ENCODE measurements at regions not wholly inside any gene's neighbourhood (a gene's known extent, or its start where the extent isn't known, plus 50 kb on each side); places are given as distances from the start of the nearest gene placed in this dataset.
"Not testable (repeated sequence)": the region's sequence is repeated elsewhere in the genome, so short reads cannot be mapped to it uniquely, and the experiment has no call there.

GRCh38 chr3:103210583-103210982, 775.8 kb downstream of the ZPLD1 start:
- H3K9me3 ChIP-seq (ENCODE audit: severe bottlenecking): no peaks in the 10 kb centered on the region
- H3K36me3 ChIP-seq: no peaks in the 10 kb centered on the region
- no peaks in the 10 kb centered on the region for H3K27me3 ChIP-seq (ENCODE audit: insufficient read depth, low read depth, severe bottlenecking)
- no peak for DNase-seq
- no peak overlapping the region for H3K4me3 ChIP-seq (ENCODE audit: low read depth, low read length)
- H3K27ac ChIP-seq: no peak overlapping the region
- TF ChIP-seq, protein P1, sequence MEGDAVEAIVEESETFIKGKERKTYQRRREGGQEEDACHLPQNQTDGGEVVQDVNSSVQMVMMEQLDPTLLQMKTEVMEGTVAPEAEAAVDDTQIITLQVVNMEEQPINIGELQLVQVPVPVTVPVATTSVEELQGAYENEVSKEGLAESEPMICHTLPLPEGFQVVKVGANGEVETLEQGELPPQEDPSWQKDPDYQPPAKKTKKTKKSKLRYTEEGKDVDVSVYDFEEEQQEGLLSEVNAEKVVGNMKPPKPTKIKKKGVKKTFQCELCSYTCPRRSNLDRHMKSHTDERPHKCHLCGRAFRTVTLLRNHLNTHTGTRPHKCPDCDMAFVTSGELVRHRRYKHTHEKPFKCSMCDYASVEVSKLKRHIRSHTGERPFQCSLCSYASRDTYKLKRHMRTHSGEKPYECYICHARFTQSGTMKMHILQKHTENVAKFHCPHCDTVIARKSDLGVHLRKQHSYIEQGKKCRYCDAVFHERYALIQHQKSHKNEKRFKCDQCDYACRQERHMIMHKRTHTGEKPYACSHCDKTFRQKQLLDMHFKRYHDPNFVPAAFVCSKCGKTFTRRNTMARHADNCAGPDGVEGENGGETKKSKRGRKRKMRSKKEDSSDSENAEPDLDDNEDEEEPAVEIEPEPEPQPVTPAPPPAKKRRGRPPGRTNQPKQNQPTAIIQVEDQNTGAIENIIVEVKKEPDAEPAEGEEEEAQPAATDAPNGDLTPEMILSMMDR (IDR thresholded peaks at IDR 0.05; ENCODE audit: low read depth, low read length): no peak

- DNase-seq: no peak
- Histone ChIP-seq H3K27ac (no peak overlapping the region), H3K27me3 (ENCODE audit: insufficient read depth, low read depth, severe bottlenecking) (no peaks in the 10 kb centered on the region), H3K36me3 (no peaks in the 10 kb centered on the region), H3K9me3 (ENCODE audit: severe bottlenecking) (no peaks in the 10 kb centered on the region), H3K4me3 (ENCODE audit: low read depth, low read length) (no peak overlapping the region)
- TF ChIP-seq, protein P1 (IDR thresholded peaks at IDR 0.05; ENCODE audit: low read depth, low read length): no peak
These were observed 783.3 kb downstream of the ZPLD1 start for GRCh38 chr3:103218146-103218545.

DNA sequence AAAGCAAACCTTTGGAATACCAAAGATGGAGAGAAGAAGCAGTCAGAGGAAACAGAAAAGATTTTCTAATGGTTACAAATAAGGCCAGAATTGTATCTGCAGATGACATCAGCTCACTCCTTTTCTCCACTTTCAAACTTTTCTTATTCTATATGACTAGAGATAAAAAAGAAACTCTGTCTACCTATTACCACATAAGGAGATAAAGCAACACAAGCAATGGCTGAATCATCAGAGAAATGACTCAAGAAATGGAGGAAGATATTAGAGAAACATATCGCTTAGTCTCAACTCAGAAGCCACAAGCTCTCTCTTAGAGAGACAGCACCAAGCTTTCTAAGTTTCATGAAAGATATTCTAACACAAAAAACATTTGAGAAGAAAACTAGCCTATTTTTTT, 784.0 kb downstream of the ZPLD1 start:
- no peaks in the 10 kb centered on the region for H3K27me3 ChIP-seq (ENCODE audit: insufficient read depth, low read depth, severe bottlenecking)
- DNase-seq: no peak
- H3K4me3 ChIP-seq (ENCODE audit: low read depth, low read length): no peak overlapping the region
- no peaks in the 10 kb centered on the region for H3K9me3 ChIP-seq (ENCODE audit: severe bottlenecking)
- TF ChIP-seq, protein P1 (IDR thresholded peaks at IDR 0.05; ENCODE audit: low read depth, low read length): no peak
- no peak overlapping the region for H3K27ac ChIP-seq
- no peaks in the 10 kb centered on the region for H3K36me3 ChIP-seq

GRCh38 chr3:103227651-103228050, 792.8 kb downstream of the ZPLD1 start:
- TF ChIP-seq, protein P1 (IDR thresholded peaks at IDR 0.05; ENCODE audit: low read depth, low read length): no peak
- no peaks in the 10 kb centered on the region for H3K36me3 ChIP-seq
- H3K4me3 ChIP-seq (ENCODE audit: low read depth, low read length): no peak overlapping the region
- H3K27me3 ChIP-seq (ENCODE audit: insufficient read depth, low read depth, severe bottlenecking): no peaks in the 10 kb centered on the region
- DNase-seq: no peak
- H3K27ac ChIP-seq: no peak overlapping the region
- no peaks in the 10 kb centered on the region for H3K9me3 ChIP-seq (ENCODE audit: severe bottlenecking)

DNA sequence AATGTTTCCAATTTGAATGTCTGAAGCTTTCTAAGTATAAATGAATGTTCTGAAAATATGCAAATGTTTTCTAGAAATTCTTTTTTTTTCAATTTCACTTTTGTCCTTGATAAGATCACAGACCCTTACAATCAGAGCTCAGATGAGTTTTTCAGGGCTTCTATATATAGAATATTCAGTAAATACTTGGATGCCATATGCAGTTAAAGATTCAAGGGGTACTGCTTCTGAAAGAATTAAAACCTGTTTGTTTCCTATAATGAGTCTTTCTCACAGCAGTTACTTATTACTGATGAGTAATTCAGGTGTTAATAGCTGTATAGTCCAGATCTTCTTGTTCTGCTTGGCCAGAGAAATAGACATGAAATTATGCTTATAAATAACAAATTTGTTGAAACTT, 812.6 kb downstream of the ZPLD1 start:
- no peak overlapping the region for H3K4me3 ChIP-seq (ENCODE audit: low read depth, low read length)
- no peak for DNase-seq
- H3K27ac ChIP-seq: no peak overlapping the region
- TF ChIP-seq, protein P1 (IDR thresholded peaks at IDR 0.05; ENCODE audit: low read depth, low read length): no peak
- H3K27me3 ChIP-seq (ENCODE audit: insufficient read depth, low read depth, severe bottlenecking): no peaks in the 10 kb centered on the region
- H3K9me3 ChIP-seq (ENCODE audit: severe bottlenecking): no peaks in the 10 kb centered on the region
- H3K36me3 ChIP-seq: no peaks in the 10 kb centered on the region

- H3K27me3 ChIP-seq (ENCODE audit: insufficient read depth, low read depth, severe bottlenecking); H3K27ac ChIP-seq; H3K4me3 ChIP-seq (ENCODE audit: low read depth, low read length); H3K36me3 ChIP-seq; H3K9me3 ChIP-seq (ENCODE audit: severe bottlenecking); DNase-seq: not testable (repeated sequence)
These were observed 820.0 kb downstream of the ZPLD1 start for GRCh38 chr3:103254827-103255226.
